ENCODE measurements at regions not wholly inside any gene's neighbourhood (a gene's known extent, or its start where the extent isn't known, plus 50 kb on each side); places are given as distances from the start of the nearest gene placed in this dataset.

- intact Hi-C loops (cut with micrococcal nuclease) = no loop called here
- no peak for TF ChIP-seq EZH2phosphoT487 (IDR thresholded peaks at IDR 0.05; ENCODE audit: borderline replicate concordance, low read length)
- Histone ChIP-seq H3K4me1 (ENCODE audit: insufficient read depth, low read length) (no peaks in the 10 kb centered on the region), H3F3A (ENCODE audit: low read length, unreplicated experiment) (no peaks in the 10 kb centered on the region), H3K79me2 (ENCODE audit: low read length) (no peaks in the 10 kb centered on the region), H3K9me3 (ENCODE audit: low read length) (no peaks in the 10 kb centered on the region), H4K20me1 (ENCODE audit: low read length) (no peaks in the 10 kb centered on the region), H3K27me3 (ENCODE audit: low read length) (no peaks in the 10 kb centered on the region), H3K36me3 (ENCODE audit: low read depth, low read length) (no peaks in the 10 kb centered on the region), H3K9ac (ENCODE audit: low read length) (no peak overlapping the region), H3K4me2 (ENCODE audit: low read length) (no peak overlapping the region), H3K9me2 (replicated peaks; ENCODE audit: low read length) (no peaks in the 10 kb centered on the region), H3K27ac (ENCODE audit: low read length) (no peak overlapping the region), H2AFZ (ENCODE audit: low read length) (no peak overlapping the region), H3K4me3 (ENCODE audit: low read length) (no peak overlapping the region)
- POLR2A ChIA-PET (ENCODE audit: unreplicated experiment) = no interaction called here
- no TSS peak for BruUV-seq (replicated peaks)
- DNase-seq = no peak
- no peak for ATAC-seq
- CTCF ChIA-PET = no interaction called here
Observed at GRCh38 chr10:132479024-132479602, 58.5 kb upstream of the INPP5A start.

- Histone ChIP-seq H3K9me3 (ENCODE audit: low read length) (no peaks in the 10 kb centered on the region), H3K27ac (ENCODE audit: low read length) (no peak overlapping the region), H3K27me3 (ENCODE audit: low read length) (no peaks in the 10 kb centered on the region), H3F3A (ENCODE audit: low read length, unreplicated experiment) (no peaks in the 10 kb centered on the region), H3K4me3 (ENCODE audit: low read length) (no peak overlapping the region), H3K9ac (ENCODE audit: low read length) (no peak overlapping the region), H3K79me2 (ENCODE audit: low read length) (no peaks in the 10 kb centered on the region), H3K4me2 (ENCODE audit: low read length) (no peak overlapping the region), H3K36me3 (ENCODE audit: low read depth, low read length) (no peaks in the 10 kb centered on the region), H4K20me1 (ENCODE audit: low read length) (no peaks in the 10 kb centered on the region), H2AFZ (ENCODE audit: low read length) (no peak overlapping the region), H3K9me2 (replicated peaks; ENCODE audit: low read length) (no peaks in the 10 kb centered on the region), H3K4me1 (ENCODE audit: insufficient read depth, low read length) (no peaks in the 10 kb centered on the region)
- ATAC-seq = no peak
- POLR2A ChIA-PET (ENCODE audit: unreplicated experiment) = no interaction called here
- intact Hi-C loops (cut with micrococcal nuclease) = no loop called here
- no peak for DNase-seq
- CTCF ChIA-PET = no interaction called here
- no TSS peak for BruUV-seq (replicated peaks)
- TF ChIP-seq EZH2phosphoT487 (IDR thresholded peaks at IDR 0.05; ENCODE audit: borderline replicate concordance, low read length) (no peak), EZH2 (IDR thresholded peaks at IDR 0.05; ENCODE audit: low read length, unreplicated experiment) (no peak), CTCF (conservative IDR thresholded peaks at IDR 0.05; ENCODE audit: low read depth, low read length) (no peak)
Observed at GRCh38 chr10:132479603-132480221, 57.9 kb upstream of the INPP5A start.

- H3F3A ChIP-seq (ENCODE audit: low read length, unreplicated experiment) = no peaks in the 10 kb centered on the region
- intact Hi-C loops (cut with micrococcal nuclease) = no loop called here
- no peak overlapping the region for H3K4me3 ChIP-seq (ENCODE audit: low read length)
- no peaks in the 10 kb centered on the region for H4K20me1 ChIP-seq (ENCODE audit: low read length)
- ATAC-seq (peak; percentile 43), DNase-seq (peak; percentile 18)
- no peak overlapping the region for H3K27ac ChIP-seq (ENCODE audit: low read length)
- no peaks in the 10 kb centered on the region for H3K36me3 ChIP-seq (ENCODE audit: low read depth, low read length)
- ChIA-PET CTCF (no interaction called here), POLR2A (ENCODE audit: unreplicated experiment) (no interaction called here)
- no peak overlapping the region for H3K9ac ChIP-seq (ENCODE audit: low read length)
- H2AFZ ChIP-seq (ENCODE audit: low read length) = no peak overlapping the region
- no peaks in the 10 kb centered on the region for H3K9me3 ChIP-seq (ENCODE audit: low read length)
- TF ChIP-seq EZH2phosphoT487 (IDR thresholded peaks at IDR 0.05; ENCODE audit: borderline replicate concordance, low read length) (no peak), CTCF (conservative IDR thresholded peaks at IDR 0.05; ENCODE audit: low read depth, low read length) (no peak), EZH2 (IDR thresholded peaks at IDR 0.05; ENCODE audit: low read length, unreplicated experiment) (no peak)
- H3K4me1 ChIP-seq (ENCODE audit: insufficient read depth, low read length) = no peaks in the 10 kb centered on the region
- H3K9me2 ChIP-seq (replicated peaks; ENCODE audit: low read length) = no peaks in the 10 kb centered on the region
- BruUV-seq (replicated peaks) = no TSS peak
- no peaks in the 10 kb centered on the region for H3K27me3 ChIP-seq (ENCODE audit: low read length)
- no peaks in the 10 kb centered on the region for H3K79me2 ChIP-seq (ENCODE audit: low read length)
- H3K4me2 ChIP-seq (ENCODE audit: low read length) = no peak overlapping the region
Observed at GRCh38 chr10:132480356-132480755, 57.2 kb upstream of the INPP5A start.
